WTC11 (cell line): ENCODE measurements at regions not wholly inside any gene's neighbourhood (a gene's known extent, or its start where the extent isn't known, plus 50 kb on each side); places are given as distances from the start of the nearest gene placed in this dataset.

ENCODE experiments used
- FOXJ3 ChIP-seq: sonication (generic); formaldehyde crosslinking; IDR thresholded peaks from 2 replicates; pipeline ENCODE4 v1.9.0; 2021; ENCODE audit warnings: missing genetic modification reagents, mild to moderate bottlenecking, borderline replicate concordance
- IRF2 ChIP-seq: sonication (generic); formaldehyde crosslinking; IDR thresholded peaks from 2 replicates; pipeline ENCODE4 v1.8.0; 2022; ENCODE audit warnings: low read depth, missing genetic modification reagents, borderline replicate concordance
- PREB ChIP-seq: sonication (generic); formaldehyde crosslinking; IDR thresholded peaks from 2 replicates; pipeline ENCODE4 v1.8.1; 2022; ENCODE audit warnings: mild to moderate bottlenecking, missing genetic modification reagents, moderate library complexity, borderline replicate concordance
- RELA ChIP-seq: sonication (generic); formaldehyde crosslinking; IDR thresholded peaks from 2 replicates; pipeline ENCODE4 v1.8.1; 2022; ENCODE audit warnings: missing genetic modification reagents, mild to moderate bottlenecking, borderline replicate concordance
- TF ChIP-seq, protein P1 (sequence below): fragments of 200-600 bp; IDR thresholded peaks from 2 replicates; pipeline ENCODE4 v1.8.0; 2022; ENCODE audit warnings: antibody characterized with exemption
- TF ChIP-seq, protein P2 (sequence below): sonication (generic); formaldehyde crosslinking; IDR thresholded peaks from 2 replicates; pipeline ENCODE4 v1.8.1; 2022; ENCODE audit warnings: mild to moderate bottlenecking, moderate library complexity, missing genetic modification reagents

GRCh38 chr4:100312615-100313350, 122.5 kb upstream of the DDIT4L start:
- TF ChIP-seq, protein P1, sequence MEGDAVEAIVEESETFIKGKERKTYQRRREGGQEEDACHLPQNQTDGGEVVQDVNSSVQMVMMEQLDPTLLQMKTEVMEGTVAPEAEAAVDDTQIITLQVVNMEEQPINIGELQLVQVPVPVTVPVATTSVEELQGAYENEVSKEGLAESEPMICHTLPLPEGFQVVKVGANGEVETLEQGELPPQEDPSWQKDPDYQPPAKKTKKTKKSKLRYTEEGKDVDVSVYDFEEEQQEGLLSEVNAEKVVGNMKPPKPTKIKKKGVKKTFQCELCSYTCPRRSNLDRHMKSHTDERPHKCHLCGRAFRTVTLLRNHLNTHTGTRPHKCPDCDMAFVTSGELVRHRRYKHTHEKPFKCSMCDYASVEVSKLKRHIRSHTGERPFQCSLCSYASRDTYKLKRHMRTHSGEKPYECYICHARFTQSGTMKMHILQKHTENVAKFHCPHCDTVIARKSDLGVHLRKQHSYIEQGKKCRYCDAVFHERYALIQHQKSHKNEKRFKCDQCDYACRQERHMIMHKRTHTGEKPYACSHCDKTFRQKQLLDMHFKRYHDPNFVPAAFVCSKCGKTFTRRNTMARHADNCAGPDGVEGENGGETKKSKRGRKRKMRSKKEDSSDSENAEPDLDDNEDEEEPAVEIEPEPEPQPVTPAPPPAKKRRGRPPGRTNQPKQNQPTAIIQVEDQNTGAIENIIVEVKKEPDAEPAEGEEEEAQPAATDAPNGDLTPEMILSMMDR, result no peak
- TF ChIP-seq RELA (CRISPR knock-in tag) (no peak), FOXJ3 (CRISPR knock-in tag) (no peak), IRF2 (no peak), PREB (CRISPR knock-in tag) (no peak)
- TF ChIP-seq, protein P2, sequence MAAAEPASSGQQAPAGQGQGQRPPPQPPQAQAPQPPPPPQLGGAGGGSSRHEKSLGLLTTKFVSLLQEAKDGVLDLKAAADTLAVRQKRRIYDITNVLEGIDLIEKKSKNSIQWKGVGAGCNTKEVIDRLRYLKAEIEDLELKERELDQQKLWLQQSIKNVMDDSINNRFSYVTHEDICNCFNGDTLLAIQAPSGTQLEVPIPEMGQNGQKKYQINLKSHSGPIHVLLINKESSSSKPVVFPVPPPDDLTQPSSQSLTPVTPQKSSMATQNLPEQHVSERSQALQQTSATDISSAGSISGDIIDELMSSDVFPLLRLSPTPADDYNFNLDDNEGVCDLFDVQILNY (CRISPR knock-in tag), result no peak
